GM12873 (cell line): ENCODE measurements at regions not wholly inside any gene's neighbourhood (a gene's known extent, or its start where the extent isn't known, plus 50 kb on each side); places are given as distances from the start of the nearest gene placed in this dataset.

Experiments used
- TF ChIP-seq, protein P1 (sequence below): IDR thresholded peaks from 2 replicates; pipeline ENCODE4 v1.5.1; 2012; ENCODE audit warnings: low read depth, mild to moderate bottlenecking, moderate library complexity, low read length, control low read depth; ENCODE audit not compliant: insufficient read depth; ENCODE audit errors: missing control alignments

DNA sequence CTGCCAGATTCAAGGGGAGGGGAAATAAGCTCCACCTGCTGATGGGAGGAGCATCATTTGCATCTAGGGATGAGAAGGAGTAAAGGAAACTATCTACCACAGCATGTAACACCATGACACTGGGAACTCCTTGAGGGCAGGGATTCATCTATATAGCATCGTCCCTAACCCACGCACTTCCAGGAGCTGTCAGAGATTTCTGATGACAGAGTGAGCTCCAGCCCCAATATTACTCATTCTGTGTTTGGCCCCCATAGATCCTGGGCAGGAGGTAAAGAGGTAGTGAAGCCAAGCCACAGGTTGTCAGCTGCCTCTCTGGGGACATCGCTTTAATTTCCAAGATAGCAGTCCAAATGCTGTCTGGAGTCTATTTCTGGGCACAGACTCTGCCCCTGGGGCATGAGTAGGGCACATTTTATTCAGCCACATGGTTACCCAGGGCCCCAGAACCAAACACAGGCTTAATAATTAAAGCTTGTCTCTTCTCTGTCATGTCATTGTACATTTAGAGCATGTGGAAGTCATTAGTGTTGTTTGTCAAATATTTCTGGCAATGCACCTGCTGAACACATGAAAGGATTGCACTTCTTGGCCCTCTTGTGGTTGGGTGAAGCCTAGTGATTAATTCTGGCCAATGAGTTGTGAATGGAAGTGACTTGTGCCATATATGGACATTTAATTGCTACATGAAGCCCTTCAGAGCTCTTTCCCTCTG, 105.9 kb upstream of the POU3F1 start:
- TF ChIP-seq, protein P1, sequence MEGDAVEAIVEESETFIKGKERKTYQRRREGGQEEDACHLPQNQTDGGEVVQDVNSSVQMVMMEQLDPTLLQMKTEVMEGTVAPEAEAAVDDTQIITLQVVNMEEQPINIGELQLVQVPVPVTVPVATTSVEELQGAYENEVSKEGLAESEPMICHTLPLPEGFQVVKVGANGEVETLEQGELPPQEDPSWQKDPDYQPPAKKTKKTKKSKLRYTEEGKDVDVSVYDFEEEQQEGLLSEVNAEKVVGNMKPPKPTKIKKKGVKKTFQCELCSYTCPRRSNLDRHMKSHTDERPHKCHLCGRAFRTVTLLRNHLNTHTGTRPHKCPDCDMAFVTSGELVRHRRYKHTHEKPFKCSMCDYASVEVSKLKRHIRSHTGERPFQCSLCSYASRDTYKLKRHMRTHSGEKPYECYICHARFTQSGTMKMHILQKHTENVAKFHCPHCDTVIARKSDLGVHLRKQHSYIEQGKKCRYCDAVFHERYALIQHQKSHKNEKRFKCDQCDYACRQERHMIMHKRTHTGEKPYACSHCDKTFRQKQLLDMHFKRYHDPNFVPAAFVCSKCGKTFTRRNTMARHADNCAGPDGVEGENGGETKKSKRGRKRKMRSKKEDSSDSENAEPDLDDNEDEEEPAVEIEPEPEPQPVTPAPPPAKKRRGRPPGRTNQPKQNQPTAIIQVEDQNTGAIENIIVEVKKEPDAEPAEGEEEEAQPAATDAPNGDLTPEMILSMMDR = peak; percentile 31

DNA sequence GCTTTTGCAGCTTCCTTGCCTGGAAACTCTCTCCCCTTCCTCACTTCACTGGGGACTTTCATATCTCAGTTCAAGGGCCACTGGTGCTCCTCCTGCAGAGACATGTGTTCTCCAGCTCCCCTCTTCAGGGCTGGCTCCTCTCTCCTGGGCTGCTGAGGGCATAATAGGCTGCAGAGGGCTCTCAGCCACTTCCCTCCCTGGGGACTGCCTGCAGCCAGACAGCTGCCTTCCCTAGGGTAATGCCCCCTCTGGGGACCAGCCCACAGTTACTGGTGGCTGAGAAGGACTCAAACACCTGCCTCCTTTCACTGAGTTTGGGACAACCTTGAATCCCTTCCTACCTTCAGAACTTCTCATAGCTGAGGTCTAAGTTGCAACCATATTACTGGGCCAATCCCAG, 104.8 kb upstream of the POU3F1 start:
- TF ChIP-seq, protein P1 = no peak

DNA sequence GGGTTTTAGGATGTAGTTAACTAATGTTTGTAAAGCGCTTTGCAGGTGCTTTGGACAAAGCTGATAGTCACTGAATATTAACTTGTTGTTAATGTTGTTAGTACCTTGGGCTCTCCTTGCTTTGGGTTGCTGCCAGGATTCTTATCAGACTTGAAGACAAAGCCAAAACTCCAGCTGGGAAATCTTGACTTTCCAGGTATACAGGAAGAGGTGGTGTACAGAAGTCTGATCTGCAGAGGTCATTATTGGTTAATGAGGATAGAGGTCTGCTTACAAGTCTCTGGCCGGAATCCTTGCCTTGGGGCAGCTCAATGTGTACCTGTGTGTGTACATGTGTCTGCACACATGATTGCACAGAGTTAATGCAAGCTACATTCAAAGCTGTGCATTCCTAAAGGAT, 96.0 kb upstream of the POU3F1 start:
- TF ChIP-seq, protein P1 = no peak

DNA sequence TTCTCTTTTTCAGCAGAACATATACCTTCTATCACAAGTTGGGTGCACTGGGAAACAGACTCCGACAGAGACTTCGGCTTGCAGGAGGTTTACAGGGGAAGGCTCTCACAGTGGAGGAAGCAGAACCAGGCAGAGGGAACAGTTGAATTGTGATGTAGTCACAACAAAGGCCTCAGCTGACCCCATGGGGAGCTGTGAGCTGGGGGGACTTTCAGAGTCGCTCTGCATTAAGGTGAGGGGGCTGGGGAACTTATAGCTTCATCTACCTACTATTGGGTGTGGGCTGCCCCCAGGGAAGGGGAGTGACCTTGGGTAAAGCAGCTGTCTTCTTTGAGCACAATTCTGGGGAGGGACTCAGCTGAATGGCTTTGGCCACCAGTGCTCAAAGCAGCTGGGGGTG, 94.9 kb upstream of the POU3F1 start:
- TF ChIP-seq, protein P1 = no peak

DNA sequence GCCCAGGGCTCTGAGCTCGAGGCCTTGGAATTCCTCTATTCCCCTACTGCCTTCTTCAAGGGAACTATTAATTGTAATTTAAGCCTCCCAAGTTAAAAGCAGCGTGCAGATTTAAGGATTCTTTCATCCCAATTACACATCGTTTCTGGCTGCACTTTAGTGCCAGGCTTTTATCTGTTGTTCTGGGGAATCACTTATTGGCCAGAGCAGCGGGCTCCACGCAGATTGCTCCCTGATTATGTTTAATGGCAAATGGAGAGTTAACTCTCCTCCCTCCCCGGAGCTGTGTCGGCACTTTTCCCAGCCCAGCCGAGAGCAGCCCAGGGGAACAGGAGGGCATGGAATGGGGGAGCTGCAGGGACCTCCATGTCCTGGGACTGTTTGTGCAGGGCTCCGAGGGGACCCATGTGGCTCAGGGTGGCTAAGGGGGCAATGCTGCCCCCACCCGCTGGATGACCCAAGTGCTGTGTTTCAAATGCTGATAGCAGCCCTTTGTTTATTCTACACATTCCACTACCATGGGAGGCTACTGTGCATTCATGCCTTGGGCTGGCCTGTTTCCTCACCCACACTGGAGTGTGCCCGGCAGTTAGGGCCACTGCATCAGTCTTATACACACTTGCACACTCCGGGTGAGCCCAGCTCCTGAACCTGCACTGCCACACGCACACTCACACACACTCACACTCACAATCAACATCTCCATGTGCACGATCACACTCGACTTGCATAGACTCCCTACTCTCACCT, 93.3 kb upstream of the POU3F1 start:
- TF ChIP-seq, protein P1 = no peak

DNA sequence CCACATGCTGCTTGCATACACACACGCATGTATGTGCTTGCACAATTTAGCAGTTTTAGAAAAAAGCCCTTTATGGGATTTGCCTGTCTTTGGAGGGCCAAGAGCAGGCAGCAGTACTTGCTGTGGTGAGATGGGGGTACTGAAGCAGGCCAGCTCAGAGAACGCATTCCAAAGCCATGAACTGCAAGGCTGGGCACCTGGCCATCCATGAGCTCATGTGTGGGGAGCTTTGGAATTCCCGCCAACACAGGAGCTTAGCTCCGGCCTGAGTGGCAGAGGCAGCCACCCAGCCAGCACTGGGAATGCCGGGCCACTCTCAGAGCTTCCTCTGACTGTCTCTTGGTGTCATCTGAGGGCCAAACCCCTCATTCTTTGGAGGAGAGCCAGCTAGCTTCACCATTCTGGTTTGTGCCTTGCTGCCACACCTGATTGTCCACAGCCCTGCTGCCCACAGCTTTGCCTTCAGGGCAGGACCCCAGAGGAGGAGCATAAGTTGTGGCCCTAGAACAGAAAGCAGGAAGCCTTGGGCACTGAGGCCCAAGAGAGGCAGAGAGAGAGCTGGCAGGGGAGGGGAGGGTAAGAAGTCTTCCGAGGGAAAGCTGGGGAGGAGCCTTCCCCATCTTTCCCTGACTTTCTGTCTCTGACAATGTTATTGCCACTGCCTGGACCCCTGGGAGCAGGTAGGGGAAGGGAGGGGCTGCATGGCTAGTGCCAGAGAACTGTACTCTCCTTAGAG, 92.1 kb upstream of the POU3F1 start:
- TF ChIP-seq, protein P1 = no peak

DNA sequence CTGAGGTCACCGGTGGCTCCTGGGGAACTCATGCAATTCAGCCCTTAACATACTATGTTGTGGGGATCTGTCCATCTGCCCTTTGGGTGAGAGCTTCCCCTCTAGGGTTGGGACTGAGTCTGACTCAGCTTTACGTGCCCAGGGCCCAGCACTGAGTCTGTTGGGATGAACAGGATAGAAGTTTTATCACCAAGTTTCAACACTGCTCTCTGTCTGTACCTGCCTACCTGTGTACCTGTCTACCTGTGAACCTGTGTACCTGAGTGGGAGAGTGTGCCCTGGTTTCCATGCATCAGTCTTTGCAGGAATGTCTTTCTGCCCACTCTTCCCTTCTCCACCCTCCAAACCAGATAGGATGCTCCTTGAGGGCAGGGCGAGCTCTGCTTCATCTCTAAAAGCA, 90.6 kb upstream of the POU3F1 start:
- TF ChIP-seq, protein P1 = no peak
